Activated CD8-positive, alpha-beta memory T cell treated with anti-CD3 and anti-CD28 coated beads for 24 hours (primary cell): ENCODE measurements at regions not wholly inside any gene's neighbourhood (a gene's known extent, or its start where the extent isn't known, plus 50 kb on each side); places are given as distances from the start of the nearest gene placed in this dataset.
"Not testable (repeated sequence)": the region's sequence is repeated elsewhere in the genome, so short reads cannot be mapped to it uniquely, and the experiment has no call there.

Experiments
- DNase-seq: peaks from one replicate; pipeline ENCODE4 v3.0.0-alpha.2; 2020

DNA sequence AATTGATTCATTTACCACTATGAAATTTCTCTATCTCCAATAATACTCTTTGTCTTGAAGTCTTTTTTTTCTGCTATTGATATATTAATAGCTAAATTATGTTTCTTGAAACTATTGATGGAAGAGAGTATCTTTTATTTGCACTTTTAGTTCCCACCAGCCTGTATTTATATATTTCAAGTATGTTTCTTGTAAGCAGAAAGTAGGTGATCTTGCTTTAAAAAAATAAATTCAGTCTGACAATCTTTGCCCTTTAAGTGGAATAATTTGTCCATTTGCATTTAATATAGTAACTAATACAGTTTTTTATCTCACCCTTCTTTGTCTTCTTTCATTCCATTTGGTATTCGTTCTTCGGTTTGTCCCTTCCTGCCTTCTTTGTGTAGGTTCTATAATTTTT lies 790.5 kb downstream of the MCTP2 start:
- DNase-seq, result no peak

DNA sequence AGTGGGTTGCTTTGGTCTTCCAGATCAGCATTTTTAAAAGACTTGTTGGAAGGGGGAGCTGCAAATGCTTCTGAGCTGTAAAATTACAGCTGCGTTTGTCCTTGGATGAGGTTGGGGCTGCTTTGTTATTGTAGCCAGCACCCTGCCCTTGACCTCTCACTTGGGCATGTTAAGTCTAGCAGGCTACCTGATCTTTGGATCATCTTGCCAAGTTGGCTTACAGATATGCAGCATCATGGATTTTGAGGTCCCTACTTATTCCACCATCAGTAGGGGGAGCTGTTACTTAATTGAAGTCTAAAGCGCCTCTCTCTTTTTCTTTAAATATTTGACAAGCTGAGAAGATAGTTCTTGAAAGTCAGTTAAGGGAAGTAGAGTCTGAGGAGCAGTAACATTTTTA lies 793.0 kb downstream of the MCTP2 start:
- DNase-seq, result no peak

DNA sequence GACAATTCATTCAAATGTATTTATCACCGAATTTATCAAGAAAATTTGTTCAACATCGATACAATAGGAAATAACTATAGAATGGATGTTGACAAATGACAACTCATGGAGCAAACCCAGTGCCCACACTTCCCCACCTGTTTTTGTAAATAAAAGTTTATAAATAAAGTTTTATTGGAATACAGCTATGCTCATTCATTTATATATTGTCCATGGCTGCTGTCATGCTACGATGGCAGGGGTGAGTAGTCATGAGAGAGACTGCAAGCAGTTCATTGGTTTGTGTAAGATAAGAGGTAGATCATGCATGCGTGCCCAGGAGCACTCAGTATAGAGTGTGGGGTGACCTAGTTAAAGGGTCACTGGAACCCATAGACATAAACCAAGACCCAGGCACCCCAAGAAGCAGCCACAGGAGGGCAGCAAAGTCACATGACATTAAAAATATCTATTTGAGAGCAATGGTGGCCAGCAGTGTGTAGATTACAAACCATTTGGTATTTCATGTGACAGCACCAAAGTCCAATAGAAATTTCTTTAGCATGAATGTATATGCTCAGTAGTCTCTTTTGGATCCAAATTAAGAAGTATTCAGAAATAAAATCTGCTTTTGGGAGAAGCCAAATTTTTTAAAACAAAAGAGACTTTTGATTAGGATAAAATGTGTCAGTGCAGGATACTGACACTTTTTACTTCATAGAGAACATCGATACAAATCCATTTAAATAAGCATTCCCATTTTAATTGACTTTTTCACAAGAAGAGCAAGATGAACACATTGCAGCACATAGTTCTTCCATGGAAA lies 794.8 kb downstream of the MCTP2 start:
- DNase-seq, result no peak

DNA sequence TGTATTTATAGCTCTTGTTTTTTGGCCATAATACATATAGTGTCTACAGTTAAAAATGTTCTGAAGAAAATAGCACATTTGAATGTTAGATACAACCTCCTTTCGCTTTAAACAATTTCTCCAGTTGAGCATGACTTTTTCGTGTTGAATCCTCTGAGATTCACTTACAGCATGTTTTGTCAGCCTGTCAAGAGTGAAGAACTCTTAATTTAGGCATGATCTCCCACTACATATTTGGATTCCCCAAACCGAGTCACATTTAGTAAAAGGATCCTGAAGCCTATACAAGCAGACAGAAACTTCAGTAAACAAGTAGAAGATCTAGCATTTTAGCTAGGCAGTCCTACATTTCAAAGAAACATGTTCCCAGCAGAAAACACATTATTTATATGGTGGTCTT lies 796.6 kb downstream of the MCTP2 start:
- no peak for DNase-seq

DNA sequence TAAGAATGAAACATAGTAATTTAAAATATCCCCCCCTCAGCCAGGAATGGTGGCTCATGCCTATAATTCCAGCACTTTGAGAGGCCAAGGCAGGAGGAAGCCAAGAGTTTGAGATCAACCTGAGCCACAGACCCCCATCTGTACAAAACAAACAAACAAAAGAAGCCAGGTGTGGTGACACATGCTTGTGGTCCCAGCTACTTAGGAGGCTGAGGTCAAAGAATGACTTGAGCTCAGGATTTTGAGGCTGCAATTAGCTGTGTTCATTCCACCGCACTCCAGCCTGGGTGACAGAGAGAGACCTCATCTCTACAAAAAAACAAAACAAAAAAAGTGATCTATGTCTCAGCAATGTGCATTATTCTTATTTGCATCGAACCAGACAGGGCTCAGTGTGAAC lies 800.8 kb downstream of the MCTP2 start:
- no peak for DNase-seq

DNA sequence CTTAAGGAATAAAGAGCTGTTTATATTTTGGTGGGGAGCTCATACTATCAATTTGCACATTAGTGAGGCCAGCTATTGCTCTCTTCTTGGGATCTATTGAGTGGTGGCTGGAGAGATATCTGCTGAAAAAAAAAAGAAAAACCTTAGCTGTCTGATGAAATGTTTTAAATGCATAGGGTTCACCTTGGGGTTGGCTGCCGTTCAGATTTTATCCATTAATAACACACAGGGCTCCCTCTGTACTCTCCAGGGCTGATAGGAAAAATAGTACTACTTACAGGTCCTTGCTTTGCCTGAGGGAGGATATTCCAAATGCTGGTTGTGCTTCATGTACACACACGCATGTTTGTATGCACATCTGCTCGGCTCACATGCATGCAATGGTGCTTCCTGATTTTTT lies 803.7 kb downstream of the MCTP2 start:
- no peak for DNase-seq

DNA sequence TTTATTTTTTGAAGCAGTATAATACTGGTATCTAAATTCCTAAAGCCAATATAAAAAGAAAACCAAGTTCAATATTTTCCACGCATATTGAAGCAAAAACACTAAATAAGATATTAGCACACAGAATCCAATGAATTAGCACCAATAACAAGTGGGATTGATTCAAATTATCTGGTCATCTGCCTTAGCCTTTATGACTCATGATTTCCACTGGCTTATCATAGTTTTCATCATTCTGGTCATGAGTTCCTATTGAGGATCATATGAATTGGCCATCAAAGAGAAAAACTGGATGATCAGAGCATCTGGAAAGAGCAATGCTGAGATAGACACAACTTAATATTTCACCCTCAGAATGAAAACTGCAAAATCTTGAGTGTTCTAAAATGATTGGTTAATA lies 809.9 kb downstream of the MCTP2 start:
- no peak for DNase-seq

DNA sequence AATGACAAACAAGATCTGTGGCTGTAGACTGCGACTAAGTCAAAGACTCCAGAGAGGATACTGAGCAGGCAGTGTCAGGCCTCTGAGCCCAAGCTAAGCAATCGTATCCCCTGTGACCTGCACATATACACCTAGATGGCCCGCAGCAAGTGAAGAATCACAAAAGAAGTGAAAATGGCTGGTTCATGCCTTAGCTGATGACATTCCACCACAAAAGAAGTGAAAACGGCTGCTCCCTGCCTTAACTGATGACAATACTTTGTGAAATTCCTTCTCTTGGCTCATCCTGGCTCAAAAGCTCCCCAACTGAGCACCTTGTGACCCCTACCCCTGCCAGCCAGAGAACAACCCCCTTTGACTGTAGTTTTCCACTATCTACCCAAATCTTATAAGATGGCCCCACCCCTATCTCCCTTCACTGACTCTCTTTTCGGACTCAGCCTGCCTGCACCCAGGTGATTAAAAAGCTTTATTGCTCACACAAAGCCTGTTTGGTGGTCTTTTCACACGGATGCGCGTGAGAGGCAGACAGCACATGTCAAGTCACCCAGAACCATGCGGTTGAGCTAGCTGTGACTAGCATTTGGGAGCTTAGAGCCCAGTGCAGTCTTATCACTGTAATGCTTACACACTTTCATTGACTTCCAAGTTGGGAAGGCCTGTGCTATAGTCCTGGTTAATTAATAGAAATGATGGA lies 812.0 kb downstream of the MCTP2 start:
- DNase-seq, result not testable (repeated sequence)

DNA sequence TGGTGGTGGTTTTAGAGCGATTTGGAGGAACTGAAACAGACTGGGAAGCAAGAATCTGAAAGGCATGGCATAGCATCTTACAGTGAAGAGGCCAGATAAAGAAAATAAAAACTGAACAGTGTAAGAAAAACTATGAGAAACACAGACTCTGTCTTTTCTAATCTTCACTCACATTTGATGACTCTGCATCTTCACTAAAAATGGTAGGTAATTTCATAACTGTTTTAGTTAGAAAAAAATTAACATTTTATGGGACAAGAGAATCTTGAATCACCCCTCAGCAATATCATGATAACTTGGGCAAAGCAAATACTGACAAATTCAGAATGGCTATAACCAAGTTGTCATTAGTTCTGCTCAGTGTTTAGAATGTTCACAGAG lies 812.6 kb downstream of the MCTP2 start:
- no peak for DNase-seq

DNA sequence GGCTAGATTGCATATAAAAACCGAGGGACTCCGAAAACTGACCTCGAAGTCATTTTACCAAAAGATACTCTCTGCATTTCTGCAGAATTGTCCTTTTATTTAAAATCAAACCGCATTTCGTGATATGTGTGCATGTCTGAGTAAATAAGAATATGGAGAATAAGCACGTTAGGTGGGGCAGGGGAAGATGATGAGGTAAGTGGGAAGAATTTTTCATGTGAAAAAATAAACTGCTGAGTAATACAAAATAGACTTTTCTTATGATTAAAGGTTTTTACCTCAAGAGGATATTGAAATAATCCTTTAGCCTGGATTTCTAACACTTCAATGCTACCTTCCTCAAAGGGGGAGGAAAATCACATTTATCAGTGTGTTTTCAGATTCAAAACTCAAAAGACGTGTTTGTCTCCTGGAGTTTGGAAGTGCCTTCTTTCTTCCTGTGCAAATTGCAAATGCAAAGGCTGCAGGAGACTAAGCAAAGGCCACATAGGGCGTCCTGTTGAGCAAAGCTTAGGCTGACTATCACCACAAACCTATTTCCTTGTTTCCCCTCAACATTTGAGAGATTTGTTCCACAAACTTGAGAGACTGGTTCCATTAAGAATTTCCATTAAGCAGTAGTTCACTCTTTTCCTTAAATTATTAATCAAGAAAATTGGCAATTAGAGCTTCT lies 813.5 kb downstream of the MCTP2 start:
- DNase-seq, result no peak

DNA sequence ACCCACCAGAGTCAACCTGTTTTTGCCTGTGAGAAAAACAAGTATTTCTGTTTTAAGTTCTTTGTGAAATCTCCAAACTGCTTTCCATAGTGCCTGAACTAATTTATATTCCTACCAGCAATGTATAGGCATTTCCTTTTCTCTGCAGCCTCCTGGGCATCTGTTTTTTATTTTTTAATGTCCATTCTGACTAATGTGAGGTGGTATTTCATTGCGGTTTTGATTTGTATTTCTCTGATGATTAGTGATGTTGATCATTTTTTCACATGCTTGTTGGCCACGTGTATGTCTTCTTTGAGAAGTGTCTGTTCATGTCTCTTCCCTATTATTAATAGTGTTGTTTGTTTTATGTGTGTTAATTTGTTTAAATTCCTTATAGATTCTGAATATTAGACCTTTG lies 820.5 kb downstream of the MCTP2 start:
- no peak for DNase-seq

DNA sequence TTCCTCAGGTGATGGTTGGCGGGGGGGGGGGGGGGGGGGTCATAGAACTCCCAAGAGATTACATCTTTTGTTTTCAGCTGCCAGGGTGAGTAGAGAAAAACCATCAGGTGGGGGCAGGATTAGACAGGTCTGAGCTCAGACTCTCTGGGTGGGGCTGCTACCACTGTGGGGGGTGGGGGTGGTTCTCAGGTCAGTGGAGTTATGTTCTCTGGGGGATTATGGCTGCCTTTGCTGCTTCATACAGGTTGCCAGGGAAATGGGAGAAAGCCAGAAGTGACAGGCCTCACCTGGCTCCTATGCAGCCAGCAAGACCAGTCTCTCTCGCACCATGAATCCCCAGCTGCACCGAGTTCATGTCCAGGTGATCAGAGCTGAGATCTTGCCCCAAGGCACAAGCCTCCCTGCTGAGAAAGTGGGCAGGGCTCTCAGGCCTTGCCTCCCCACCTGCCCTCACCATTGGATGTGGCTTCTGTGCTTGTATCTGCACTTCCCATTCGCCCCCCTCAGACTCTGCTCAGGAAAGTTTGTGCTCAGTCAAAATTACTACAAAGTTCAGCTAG lies 828.1 kb downstream of the MCTP2 start:
- DNase-seq, result no peak

DNA sequence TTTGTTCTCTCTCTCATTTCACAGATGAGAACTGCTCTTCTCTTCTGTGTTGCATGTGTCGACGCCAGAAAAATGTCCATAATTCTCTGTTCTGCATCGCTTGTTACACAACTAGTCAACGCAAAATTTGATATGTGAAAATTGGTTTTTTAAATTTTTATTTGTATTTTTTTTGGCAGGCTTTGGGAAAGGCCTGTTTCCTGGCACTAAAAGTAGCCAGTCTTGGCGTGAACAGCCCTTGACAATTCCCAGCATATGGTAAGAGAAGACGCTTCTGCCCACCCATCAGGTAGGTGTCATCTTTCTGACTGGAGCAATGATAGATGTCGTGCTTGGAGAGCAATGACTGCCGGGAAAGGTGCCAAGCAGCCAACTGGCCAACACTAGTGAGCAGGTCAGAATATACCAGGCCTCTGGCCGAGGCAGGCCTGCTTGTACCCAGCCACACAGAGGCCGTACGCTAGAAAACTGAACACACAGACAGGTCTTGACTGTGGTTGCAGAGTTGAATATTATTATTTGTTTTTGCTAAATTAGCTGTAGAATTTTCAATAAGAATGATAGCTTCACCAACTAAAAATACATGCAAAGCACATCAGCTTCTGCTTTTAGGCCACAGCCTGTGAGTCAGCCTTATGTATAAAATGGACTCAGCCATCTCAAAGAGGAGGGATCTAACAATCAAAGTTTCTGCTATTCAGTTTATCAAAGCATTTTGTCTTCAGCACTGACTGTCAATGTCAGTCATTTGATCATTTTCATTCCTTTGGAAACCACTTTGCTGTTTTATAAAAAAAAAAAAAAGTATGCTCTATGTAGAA lies 837.5 kb downstream of the MCTP2 start:
- no peak for DNase-seq

DNA sequence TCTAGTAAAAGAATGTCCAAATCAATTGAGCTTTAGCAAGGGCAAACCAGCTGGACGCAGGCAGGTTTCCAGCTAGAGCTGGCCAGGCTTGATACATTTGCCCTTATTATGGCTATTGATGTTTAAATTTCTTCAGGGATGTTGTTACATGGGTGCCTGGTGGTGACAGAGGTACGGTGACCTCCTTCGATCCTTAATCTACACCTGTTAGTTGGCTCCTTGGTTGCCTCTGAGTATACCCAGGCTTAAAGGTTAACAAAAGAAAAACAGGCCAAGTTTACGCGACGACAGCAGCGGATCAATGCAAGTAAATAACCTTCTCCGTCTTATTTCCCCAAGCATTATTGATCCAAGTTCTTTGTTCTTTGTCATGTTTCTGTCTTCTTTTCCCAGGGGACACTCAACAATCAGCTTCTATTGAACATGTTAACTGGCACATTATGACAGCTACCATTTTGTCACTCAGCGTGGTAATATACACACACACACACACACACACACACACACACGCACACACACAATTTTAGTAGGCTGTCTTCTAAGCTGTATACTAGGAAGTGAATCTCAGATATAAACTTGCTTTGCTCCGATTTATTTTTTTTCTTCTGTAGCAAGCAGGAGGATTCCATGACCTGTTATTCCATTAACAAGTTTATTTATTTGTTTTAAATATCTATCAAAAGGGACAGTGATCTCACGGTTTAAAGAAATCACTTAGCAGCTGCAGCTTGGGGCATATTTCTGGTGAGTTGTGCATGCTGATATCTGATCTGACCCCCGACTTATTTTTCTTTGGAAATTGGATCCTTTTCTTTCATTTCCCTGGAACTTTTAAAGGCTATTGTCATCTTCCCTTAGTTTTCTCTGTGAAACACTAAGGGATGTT lies 844.7 kb downstream of the MCTP2 start:
- no peak for DNase-seq

DNA sequence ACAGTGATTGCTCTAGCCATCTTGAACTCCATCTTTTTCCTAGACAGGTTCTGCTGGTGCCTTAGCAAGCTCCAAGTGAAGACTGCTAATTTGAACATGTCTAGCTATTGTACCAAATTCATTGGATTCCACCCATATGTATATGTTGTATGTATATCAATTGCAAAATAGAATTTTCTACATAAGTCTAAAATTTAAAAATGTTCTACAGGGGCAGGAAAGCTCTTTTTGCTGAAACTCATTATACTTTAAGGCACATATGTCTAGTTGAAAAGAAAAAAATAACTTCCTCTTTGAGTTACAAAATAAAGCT lies 845.3 kb downstream of the MCTP2 start:
- DNase-seq, result no peak

DNA sequence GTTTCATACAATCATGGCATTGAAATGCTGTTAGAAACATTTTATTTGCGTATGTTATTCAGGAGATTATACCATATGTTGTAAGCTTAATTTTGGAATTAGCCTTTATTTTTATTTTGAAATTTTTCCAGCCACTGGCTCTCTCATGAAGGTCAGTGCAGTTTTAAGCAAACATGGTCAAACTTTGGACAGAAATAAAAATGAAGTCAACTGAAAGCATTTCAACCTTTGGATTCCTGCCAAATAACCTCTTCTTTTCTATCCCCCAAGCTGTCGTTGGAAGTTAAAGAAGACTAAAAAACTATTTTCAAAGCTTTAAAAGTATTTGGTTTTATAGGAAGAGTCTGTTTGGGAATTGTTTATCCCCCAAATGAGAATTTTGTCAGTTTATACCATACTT lies 846.6 kb downstream of the MCTP2 start:
- DNase-seq, result no peak

DNA sequence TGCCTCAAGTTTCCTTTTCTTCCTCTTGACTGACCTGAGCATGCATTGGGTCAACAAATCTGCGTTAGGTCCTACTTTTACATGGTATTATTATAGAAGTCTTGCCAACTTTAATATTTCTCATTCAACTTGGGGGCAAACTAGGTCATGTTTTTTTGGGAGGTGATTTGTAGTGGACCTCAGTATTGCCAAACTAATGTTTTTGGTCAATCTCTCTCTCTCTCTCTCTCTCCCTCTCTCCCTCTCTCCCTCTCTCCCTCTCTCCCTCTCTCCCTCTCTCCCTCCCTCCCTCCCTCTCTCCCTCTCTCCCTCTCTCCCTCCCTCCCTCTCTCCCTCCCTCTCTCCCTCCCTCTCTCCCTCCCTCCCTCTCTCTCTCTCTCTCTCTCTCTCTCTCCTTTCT lies 848.9 kb downstream of the MCTP2 start:
- not testable (repeated sequence) for DNase-seq

DNA sequence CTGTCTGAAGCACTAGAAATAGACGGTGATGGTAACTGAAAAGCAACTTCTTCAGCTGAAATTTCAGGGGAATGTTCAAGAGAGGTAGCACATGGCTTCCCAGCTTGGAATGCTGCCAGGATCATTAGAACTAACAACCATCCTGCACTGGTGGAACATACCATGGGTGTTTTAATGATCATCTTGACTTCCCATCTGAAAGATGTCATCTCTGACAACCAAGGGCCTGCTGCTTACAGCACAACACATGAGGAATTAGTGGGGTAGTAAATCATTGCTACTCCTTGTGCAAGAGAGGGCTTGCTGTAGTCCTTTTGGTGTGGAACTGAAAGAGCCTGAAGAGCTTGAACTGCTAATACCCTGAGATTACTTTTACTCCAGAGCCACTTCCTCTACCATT lies 853.7 kb downstream of the MCTP2 start:
- DNase-seq, result no peak

DNA sequence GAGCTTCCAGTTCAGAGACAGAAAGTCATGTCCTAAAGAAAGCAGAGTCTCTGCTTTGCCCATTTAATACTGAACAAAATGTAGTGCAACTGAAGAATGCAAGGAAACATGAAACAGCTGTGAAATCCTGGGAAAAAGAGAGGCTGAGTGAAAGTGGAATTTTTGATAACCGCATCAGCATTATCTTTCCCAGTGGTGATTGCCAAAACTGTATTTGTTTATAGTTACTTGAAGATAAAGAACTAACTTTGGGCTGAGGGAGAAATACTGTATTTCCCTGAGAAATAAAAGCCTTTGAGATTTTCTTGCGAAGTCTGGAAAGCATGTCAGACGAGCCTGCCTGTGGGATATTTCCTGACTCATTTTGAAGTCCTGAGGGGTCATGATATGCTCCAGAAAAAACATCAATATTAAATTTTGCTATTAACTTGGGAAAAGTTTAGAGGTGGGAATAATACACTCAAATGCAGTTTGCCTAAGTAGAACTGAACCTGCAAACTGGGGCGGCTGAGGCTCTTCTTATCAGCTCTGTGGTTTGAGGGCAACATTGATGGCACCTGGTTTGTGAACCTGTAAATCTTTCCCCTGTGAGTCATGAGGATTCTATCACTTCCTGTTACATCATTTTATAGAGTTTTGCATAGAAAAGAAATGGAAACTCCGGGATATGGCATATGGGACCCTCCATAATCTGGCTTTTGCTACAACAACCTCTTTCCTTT lies 855.3 kb downstream of the MCTP2 start:
- DNase-seq, result no peak

DNA sequence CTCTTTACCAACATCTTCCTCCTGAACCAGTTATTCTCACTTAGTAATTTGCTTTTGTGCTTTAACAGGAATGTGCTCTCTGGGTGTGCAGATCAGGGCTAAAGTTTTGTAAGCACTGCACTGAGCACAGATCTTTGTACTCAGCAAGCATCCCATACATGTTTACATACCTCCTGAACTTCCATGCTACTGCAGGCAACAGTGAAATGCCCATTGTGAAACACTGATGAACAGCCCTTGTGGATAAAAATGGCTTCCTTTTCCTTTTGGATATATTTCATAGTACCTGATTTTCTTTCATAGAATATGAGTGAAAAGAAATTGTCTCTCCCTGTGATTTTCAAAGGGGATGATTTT lies 855.9 kb downstream of the MCTP2 start:
- DNase-seq, result no peak

DNA sequence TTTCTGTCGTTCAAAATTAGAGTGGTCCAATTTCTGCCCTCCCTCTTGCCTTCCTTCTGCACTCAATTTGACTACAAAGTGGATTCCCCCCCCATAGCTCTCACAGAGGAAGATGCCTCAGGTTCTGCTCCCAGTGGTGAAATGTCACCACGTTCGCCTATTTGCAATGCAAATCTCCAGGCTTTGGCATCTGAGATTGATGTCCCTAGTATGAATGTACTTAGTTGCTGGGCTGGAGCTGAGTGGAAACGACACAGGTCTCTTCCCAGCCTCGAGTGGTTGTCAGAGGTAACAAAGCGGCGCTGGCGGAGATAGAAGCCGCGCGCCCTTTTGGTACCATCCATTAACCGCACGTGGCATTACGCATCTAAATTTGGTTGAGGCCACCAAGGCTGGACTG lies 860.1 kb downstream of the MCTP2 start:
- DNase-seq, result no peak

DNA sequence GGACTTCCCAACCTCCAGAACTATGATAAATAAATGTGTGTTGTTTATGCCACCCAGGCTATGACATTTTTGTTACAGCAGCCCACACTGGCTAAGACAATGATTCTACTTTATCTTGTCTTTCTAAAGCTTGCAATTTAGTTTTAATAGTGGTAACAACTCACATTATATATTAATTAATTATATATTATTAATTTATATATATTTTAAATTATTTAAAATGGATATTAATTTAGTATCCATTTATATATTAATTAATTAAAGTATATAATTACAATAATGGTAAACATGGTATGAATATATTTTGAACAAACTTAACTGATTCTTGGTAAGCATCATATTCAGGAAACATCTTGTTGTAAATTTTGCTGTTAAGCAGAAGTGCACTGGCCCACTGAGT lies 863.9 kb downstream of the MCTP2 start:
- no peak for DNase-seq
